ENCODE measurements at regions not wholly inside any gene's neighbourhood (a gene's known extent, or its start where the extent isn't known, plus 50 kb on each side); places are given as distances from the start of the nearest gene placed in this dataset.
"Not testable (repeated sequence)": the region's sequence is repeated elsewhere in the genome, so short reads cannot be mapped to it uniquely, and the experiment has no call there.

- DNase-seq (ENCODE audit: low spot score): no peak
- no peak for FAIRE-seq
These were observed 222.2 kb downstream of the LY86 start for GRCh38 chr6:6810727-6811126.

- DNase-seq (ENCODE audit: low spot score) (peak; percentile 74), FAIRE-seq (no peak)
These were observed 222.8 kb downstream of the LY86 start for GRCh38 chr6:6811128-6812009.

- FAIRE-seq: no peak
- DNase-seq (ENCODE audit: low spot score): no peak
These were observed 223.9 kb downstream of the LY86 start for GRCh38 chr6:6812427-6812826.

- FAIRE-seq (no peak), DNase-seq (ENCODE audit: low spot score) (no peak)
These were observed 227.2 kb downstream of the LY86 start for GRCh38 chr6:6815732-6816131.

- FAIRE-seq: no peak
- no peak for DNase-seq (ENCODE audit: low spot score)
These were observed 228.2 kb downstream of the LY86 start for GRCh38 chr6:6816716-6817115.

- FAIRE-seq (no peak), DNase-seq (ENCODE audit: low spot score) (no peak)
These were observed 229.6 kb downstream of the LY86 start for GRCh38 chr6:6818078-6818639.

- FAIRE-seq: no peak
These were observed 232.2 kb downstream of the LY86 start for GRCh38 chr6:6820641-6821238.

GRCh38 chr6:6821639-6822261 is 233.2 kb downstream of the LY86 start:
- FAIRE-seq: peak; percentile 99
- no peak for DNase-seq (ENCODE audit: low spot score)

More at GRCh38 chr6:6820641-6821238, 232.2 kb downstream of the LY86 start:
- DNase-seq (ENCODE audit: low spot score): peak; percentile 50

- FAIRE-seq: no peak
- no peak for DNase-seq (ENCODE audit: low spot score)
These were observed 234.5 kb downstream of the LY86 start for GRCh38 chr6:6823030-6823429.

GRCh38 chr6:6823568-6824224 is 235.2 kb downstream of the LY86 start:
- FAIRE-seq (no peak), DNase-seq (ENCODE audit: low spot score) (no peak)

- DNase-seq (ENCODE audit: low spot score) (no peak), FAIRE-seq (no peak)
These were observed 235.9 kb downstream of the LY86 start for GRCh38 chr6:6824381-6824780.

- DNase-seq (ENCODE audit: low spot score): peak; percentile 45
- no peak for FAIRE-seq
These were observed 236.8 kb downstream of the LY86 start for GRCh38 chr6:6825193-6825784.

- FAIRE-seq: no peak
- DNase-seq (ENCODE audit: low spot score): peak; percentile 62
These were observed 237.8 kb downstream of the LY86 start for GRCh38 chr6:6826095-6826901.

GRCh38 chr6:6826961-6827360 is 238.4 kb downstream of the LY86 start:
- FAIRE-seq: no peak
- DNase-seq (ENCODE audit: low spot score): no peak

GRCh38 chr6:6829872-6830685 is 241.6 kb downstream of the LY86 start:
- DNase-seq (ENCODE audit: low spot score): no peak
- FAIRE-seq: no peak

GRCh38 chr6:6830686-6831063 is 242.2 kb downstream of the LY86 start:
- DNase-seq (ENCODE audit: low spot score); FAIRE-seq: not testable (repeated sequence)

GRCh38 chr6:6832439-6832838 is 243.9 kb downstream of the LY86 start:
- no peak for DNase-seq (ENCODE audit: low spot score)
- FAIRE-seq: no peak

GRCh38 chr6:6834356-6835222 is 246.1 kb downstream of the LY86 start:
- DNase-seq (ENCODE audit: low spot score): peak; percentile 30
- FAIRE-seq: no peak

GRCh38 chr6:6835223-6835503 is 246.6 kb downstream of the LY86 start:
- DNase-seq (ENCODE audit: low spot score) (no peak), FAIRE-seq (no peak)
